Kidney (tissue), 13 donors: ENCODE measurements at regions not wholly inside any gene's neighbourhood (a gene's known extent, or its start where the extent isn't known, plus 50 kb on each side); places are given as distances from the start of the nearest gene placed in this dataset.

Experiments used
- DNase-seq, 5 donors: peaks; one replicate each; pipeline ENCODE4 v3.0.0-alpha.2; 2013 to 2020
- FAIRE-seq: peaks from 2 replicates; lab custom pipeline; 2012; peaks lifted over from hg19 to GRCh38; lab: Jason Lieb, UNC
- H3K27ac ChIP-seq, 2 donors: one replicate each; pipeline ENCODE4 v1.7.0; 2013; ENCODE audit warnings: low read depth in 2 of 2, low read length in 2 of 2, inconsistent platforms in 1 of 2
- H3K27me3 ChIP-seq: one replicate; pipeline ENCODE4 v1.7.1; 2013; ENCODE audit warnings: low read length, inconsistent platforms; ENCODE audit not compliant: control insufficient read depth, insufficient read depth
- H3K36me3 ChIP-seq, 3 donors: one replicate each; pipeline versions ENCODE4 v1.7.0 to v1.7.1; 2013; ENCODE audit warnings: low read length in 3 of 3, control low read depth in 1 of 3, inconsistent platforms in 1 of 3; ENCODE audit not compliant: insufficient read depth in 3 of 3, control insufficient read depth in 2 of 3
- H3K4me1 ChIP-seq, 3 donors: one replicate each; pipeline versions ENCODE4 v1.7.0 to v1.7.1; 2013; ENCODE audit warnings: low read length in 3 of 3, inconsistent platforms in 1 of 3, low read depth in 1 of 3; ENCODE audit not compliant: control insufficient read depth in 2 of 3, insufficient read depth in 2 of 3
- H3K4me3 ChIP-seq, 3 donors: one replicate each; pipeline versions ENCODE4 v1.7.0 to v1.8.1; 2013; ENCODE audit warnings: low read length in 3 of 3, control low read depth in 1 of 3, inconsistent platforms in 1 of 3
- H3K9ac ChIP-seq, 3 donors: one replicate each; pipeline versions ENCODE4 v1.7.0 to v1.7.1; 2013; ENCODE audit warnings: low read length in 3 of 3, control low read depth in 1 of 3, inconsistent platforms in 1 of 3
- H3K9me3 ChIP-seq, 3 donors: one replicate each; pipeline versions ENCODE4 v1.7.0 to v1.7.1; 2013; ENCODE audit warnings: low read length in 3 of 3, control low read depth in 1 of 3, inconsistent platforms in 1 of 3; ENCODE audit not compliant: control insufficient read depth in 2 of 3, insufficient read depth in 1 of 3
- intact Hi-C: fragments of 100-400 bp; cut with DNase I; formaldehyde crosslinking; loops from one replicate; pipeline ENCODE4 v1.11.1; 2022
- TF ChIP-seq, protein P1 (sequence below): IDR thresholded peaks from 3 replicates; pipeline ENCODE4 v1.5.1; 2012; ENCODE audit warnings: mild to moderate bottlenecking, moderate library complexity, borderline replicate concordance; ENCODE audit not compliant: insufficient read depth; ENCODE audit errors: extremely low read depth
- donor health status: control.
- donor health status: control.
- donor health status: control.
- donor health status: control.
- donor health status: control.
- donor health status: DM: yes; HTN: yes; CAD: no.
- donor health status: Normal renal cell carcinoma (clear cell type).

DNA sequence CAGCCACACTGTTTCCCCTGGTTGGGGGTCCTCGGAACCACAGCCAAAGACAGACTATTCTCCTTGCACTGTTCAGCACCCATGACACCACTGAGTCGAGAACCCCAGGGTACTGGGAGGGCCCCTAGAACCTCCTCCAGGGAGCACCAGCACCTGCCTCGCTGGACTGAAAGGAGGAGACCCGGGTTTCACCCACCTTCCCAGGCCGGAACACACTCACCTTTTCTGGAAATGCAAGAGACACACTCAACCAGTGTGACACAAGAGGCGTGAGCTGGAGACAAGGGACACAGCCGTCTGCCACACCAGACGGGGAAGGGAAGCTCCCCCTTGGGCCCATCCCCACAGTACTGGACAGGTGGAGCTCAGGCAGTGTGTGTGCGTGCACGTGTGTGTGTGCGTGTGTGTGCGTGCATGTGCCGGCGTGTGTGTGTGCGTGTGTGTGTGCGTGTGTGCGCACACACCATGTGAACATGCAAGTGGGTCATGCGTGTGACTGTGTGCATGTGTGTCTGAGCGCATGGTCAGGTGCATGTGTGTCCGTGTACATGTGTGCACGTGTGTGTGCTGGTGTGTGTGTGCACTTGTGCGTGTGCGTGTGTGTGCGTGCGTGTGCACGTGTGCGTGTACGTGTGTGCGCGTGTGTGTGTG lies 128.8 kb upstream of the NKX1-1 start:
- TF ChIP-seq, protein P1, sequence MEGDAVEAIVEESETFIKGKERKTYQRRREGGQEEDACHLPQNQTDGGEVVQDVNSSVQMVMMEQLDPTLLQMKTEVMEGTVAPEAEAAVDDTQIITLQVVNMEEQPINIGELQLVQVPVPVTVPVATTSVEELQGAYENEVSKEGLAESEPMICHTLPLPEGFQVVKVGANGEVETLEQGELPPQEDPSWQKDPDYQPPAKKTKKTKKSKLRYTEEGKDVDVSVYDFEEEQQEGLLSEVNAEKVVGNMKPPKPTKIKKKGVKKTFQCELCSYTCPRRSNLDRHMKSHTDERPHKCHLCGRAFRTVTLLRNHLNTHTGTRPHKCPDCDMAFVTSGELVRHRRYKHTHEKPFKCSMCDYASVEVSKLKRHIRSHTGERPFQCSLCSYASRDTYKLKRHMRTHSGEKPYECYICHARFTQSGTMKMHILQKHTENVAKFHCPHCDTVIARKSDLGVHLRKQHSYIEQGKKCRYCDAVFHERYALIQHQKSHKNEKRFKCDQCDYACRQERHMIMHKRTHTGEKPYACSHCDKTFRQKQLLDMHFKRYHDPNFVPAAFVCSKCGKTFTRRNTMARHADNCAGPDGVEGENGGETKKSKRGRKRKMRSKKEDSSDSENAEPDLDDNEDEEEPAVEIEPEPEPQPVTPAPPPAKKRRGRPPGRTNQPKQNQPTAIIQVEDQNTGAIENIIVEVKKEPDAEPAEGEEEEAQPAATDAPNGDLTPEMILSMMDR: no peak
- H3K27me3 ChIP-seq: peaks cover 4% of the 10 kb centered on the region

DNA sequence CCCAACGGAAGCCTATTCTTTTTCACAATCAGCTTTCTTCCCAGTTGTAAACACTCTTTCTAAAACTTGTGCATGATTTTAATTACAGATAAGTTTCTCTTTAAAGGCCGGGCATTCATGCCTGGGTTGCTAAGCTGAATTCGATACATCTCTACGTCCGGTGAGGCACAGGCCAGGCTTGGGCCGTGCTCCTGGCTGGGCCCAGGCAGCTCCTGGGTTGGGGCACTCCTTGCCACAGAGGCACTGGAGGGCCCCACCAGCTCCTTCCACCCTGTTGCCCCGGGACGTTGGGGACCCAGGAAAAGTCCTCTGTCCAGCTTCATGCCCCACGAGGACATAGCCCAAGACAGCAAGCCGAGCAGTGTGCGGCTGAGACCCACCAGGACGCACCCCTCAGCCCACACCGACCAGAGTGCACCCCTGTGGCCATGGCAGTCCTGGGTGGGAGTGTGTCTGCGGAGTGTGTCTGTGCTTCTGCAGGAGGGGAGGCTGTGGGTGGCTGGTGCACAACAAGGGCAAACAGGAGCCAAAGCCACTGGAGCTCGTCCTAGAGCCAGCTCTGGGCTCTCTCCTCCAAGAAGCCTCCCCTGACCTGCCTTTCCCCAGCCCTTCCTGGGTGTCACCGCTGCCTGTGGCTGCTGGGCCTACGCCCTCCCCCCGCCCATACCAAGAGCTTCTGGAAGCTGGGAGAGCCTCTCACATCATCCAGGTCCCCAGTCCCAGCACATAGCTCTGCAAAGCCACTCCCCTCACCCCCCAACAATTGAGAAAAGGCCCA lies 128.0 kb upstream of the NKX1-1 start:
- TF ChIP-seq, protein P1: no peak
- Histone ChIP-seq H3K36me3 (no peaks in the 10 kb centered on the region), H3K27ac (no peak overlapping the region), H3K4me3 (no peak overlapping the region), H3K9me3 (no peaks in the 10 kb centered on the region), H3K9ac (no peak overlapping the region), H3K4me1 (no peaks in the 10 kb centered on the region), H3K27me3 (peaks cover 8% of the 10 kb centered on the region)
- no peak for FAIRE-seq
- DNase-seq: peak in 3 of 5 donors; percentile 39 to 48 (median 45)
- intact Hi-C loops: no loop called here

More for the DNA sequence above, 128.8 kb upstream of the NKX1-1 start:
- DNase-seq (peak in 1 of 5 donors; percentile 43), FAIRE-seq (no peak)
- Histone ChIP-seq H3K27ac (no peak overlapping the region), H3K4me1 (no peaks in the 10 kb centered on the region), H3K9me3 (no peaks in the 10 kb centered on the region), H3K9ac (no peak overlapping the region), H3K36me3 (no peaks in the 10 kb centered on the region), H3K4me3 (no peak overlapping the region)
- intact Hi-C loops: no loop called here

DNA sequence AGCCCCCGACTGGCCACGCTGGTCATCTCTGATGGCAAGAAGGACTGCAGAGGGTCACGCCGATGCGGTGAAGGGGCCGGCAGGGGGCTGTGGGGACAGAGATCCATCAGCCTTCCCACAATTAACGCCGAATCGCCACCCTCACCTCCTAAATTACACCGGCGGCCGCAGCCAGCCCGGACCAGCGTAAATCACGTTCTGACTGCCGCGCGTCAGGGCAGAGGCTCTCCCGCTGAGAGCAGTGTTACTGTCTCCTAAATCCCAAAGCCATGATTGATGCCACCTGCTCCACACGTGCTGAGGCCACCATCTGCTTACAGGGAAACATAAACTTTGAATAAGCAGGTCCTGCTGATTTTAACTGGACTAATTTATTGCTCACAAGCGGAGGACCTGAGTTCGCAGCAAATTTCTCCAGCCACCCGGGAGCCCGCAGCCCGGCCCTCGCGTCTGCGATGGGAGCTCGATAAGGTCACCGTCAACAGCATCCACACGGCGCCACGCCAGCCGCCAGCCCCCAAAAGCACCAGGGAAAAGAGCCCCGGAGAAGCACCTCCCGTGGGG lies 127.3 kb upstream of the NKX1-1 start:
- no peak for FAIRE-seq
- Histone ChIP-seq H3K9me3 (no peaks in the 10 kb centered on the region), H3K27ac (no peak overlapping the region), H3K4me1 (no peaks in the 10 kb centered on the region), H3K27me3 (peaks cover 11% of the 10 kb centered on the region), H3K4me3 (no peak overlapping the region), H3K36me3 (no peaks in the 10 kb centered on the region), H3K9ac (no peak overlapping the region)
- TF ChIP-seq, protein P1: no peak
- intact Hi-C loops: no loop called here
- peak; percentile 47 to 93 (median 92) for DNase-seq
